Heart right ventricle (tissue), 16 donors: ENCODE measurements at regions not wholly inside any gene's neighbourhood (a gene's known extent, or its start where the extent isn't known, plus 50 kb on each side); places are given as distances from the start of the nearest gene placed in this dataset.

Experiments used
- ATAC-seq, 8 donors: fragments of 200-7000 bp; cut with Tn5 transposase; one replicate each; pipeline ENCODE4 v1.9.1; 2020; ENCODE audit warnings: mild to moderate bottlenecking in 8 of 8, moderate library complexity in 8 of 8, moderate number of reproducible peaks in 1 of 8
- DNase-seq, 2 donors: peaks; one replicate each; pipeline ENCODE4 v3.0.0-alpha.2; 2020
- H3K27ac ChIP-seq, 10 donors: fragments of 200-600 bp; sonication (generic) in 2 of 10; one replicate each; pipeline versions ENCODE4 v1.5.0 to v1.8.0; 2020 to 2022; ENCODE audit warnings: mild to moderate bottlenecking in 3 of 10
- H3K27me3 ChIP-seq, 7 donors: fragments of 200-600 bp; one replicate each; pipeline ENCODE4 v1.8.0; 2021 to 2022; ENCODE audit warnings: mild to moderate bottlenecking in 2 of 7
- H3K36me3 ChIP-seq, 9 donors: fragments of 200-600 bp; sonication (generic) in 1 of 9; one replicate each; pipeline versions ENCODE4 v1.5.0 to v1.8.0; 2020 to 2022; ENCODE audit warnings: mild to moderate bottlenecking in 2 of 9
- H3K4me1 ChIP-seq, 9 donors: fragments of 200-600 bp; sonication (generic) in 1 of 9; one replicate each; pipeline versions ENCODE4 v1.5.0 to v1.8.0; 2020 to 2022; ENCODE audit warnings: mild to moderate bottlenecking in 4 of 9
- H3K4me3 ChIP-seq, 10 donors: fragments of 200-600 bp; sonication (generic) in 2 of 10; one replicate each; pipeline versions ENCODE4 v1.5.0 to v1.8.0; 2020 to 2022; ENCODE audit warnings: mild to moderate bottlenecking in 7 of 10, moderate library complexity in 2 of 10
- H3K9me3 ChIP-seq, 11 donors: fragments of 200-600 bp in 10 of 11; sonication (generic) in 2 of 11; one replicate each; pipeline versions ENCODE4 v1.5.0 to v1.8.0; 2013 to 2022; ENCODE audit warnings: mild to moderate bottlenecking in 2 of 11, control low read depth in 1 of 11, moderate library complexity in 1 of 11
- CTCF ChIP-seq, 9 donors: fragments of 200-600 bp; sonication (generic) in 2 of 9; IDR thresholded peaks; one replicate each; pipeline versions ENCODE4 v1.5.0 to v1.8.0; 2021 to 2022; ENCODE audit warnings: antibody characterized with exemption in 9 of 9, mild to moderate bottlenecking in 5 of 9, moderate library complexity in 1 of 9
- WGBS, 2 donors: extraction: QIAGEN DNeasy Blood & Tissue Kit; methylation state at CpG; one replicate each; pipeline ENCODE4 v1.1.7; 2013; ENCODE audit warnings: inconsistent platforms in 1 of 2; 5-methylcytosine and 5-hydroxymethylcytosine counted together
- intact Hi-C, 10 donors: fragments of 100-400 bp; cut with DNase I; formaldehyde crosslinking; loops; one replicate each; pipeline versions ENCODE4 v1.11.1 to v1.14.2; 2022
- donor health status: Arrhythmogenic right ventricular cardiomyopathy.
- donor health status: ischemic (EF 13 %, LVEDD 7.1; RV severe dilation, severe dysfunction).
- donor health status: healthy with polysubstance abuse.
- donor health status: DM: no; HTN: yes; CAD: no.
- donor health status: DM: no; HTN: no; CAD: no.
- donor health status: ischemic (EF 25% LVEDD 6.9; RV normal size, moderate dysfunction).
- donor health status: ischemic (EF 25% LVEDD 5.7; RV mildly dilated, moderate dysfunction).
- donor health status: healthy.
- donor health status: DM: yes; HTN: yes; CAD: no.
- donor health status: Ischemic cardiomyopathy.
- donor health status: ischemic (EF 35%, LVEDD 5.7; RV mildly dilated, moderate dysfunction).
- donor health status: nonischemic (EF 11% LVEDD 7.7; RV severe dilation, severe dysfunction).
- donor health status: DM: yes; HTN: yes; CAD: no.
- donor health status: PGD.
- donor health status: ischemic (EF 29% LVEDD 5.4; RV normal size, mild dysfunction).
- donor health status: nonischemic (EF 23%, LVEDD 6.1; RV moderate dilation, normal function).

DNA sequence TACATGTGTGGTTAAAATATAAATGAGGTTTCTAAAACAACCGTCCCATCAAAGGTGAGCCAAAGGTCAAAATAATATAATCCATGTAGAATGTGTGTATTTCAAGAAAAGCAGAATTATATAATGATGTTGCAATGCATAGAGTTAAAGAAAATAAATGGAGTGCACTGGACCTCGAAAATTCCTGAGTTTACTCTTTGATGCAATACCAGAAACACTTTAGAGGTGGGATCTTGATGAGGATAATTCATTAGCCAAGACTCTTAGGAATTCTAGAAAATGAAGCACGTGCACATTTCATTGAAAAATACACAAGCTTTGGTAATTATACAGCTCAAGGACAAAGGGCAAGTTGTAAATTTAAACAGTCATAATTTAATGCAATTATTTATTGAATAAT lies 508.9 kb upstream of the ARGLU1 start:
- DNase-seq (no peak), ATAC-seq (no peak)
- Histone ChIP-seq H3K4me3 (no peak overlapping the region), H3K27me3 (no peaks in the 10 kb centered on the region), H3K9me3 (peaks cover 0 to 24% (median 0%) of the 10 kb centered on the region in 11 donors), H3K36me3 (no peaks in the 10 kb centered on the region), H3K4me1 (peaks cover 0 to 12% (median 0%) of the 10 kb centered on the region in 9 donors), H3K27ac (no peak overlapping the region)
- intact Hi-C loops = no loop called here
- WGBS, 2 donors = 85 to 86% methylated on average over 3 of the region's 3 CpGs
- TF ChIP-seq CTCF (IDR thresholded peaks at IDR 0.05) = no peak

DNA sequence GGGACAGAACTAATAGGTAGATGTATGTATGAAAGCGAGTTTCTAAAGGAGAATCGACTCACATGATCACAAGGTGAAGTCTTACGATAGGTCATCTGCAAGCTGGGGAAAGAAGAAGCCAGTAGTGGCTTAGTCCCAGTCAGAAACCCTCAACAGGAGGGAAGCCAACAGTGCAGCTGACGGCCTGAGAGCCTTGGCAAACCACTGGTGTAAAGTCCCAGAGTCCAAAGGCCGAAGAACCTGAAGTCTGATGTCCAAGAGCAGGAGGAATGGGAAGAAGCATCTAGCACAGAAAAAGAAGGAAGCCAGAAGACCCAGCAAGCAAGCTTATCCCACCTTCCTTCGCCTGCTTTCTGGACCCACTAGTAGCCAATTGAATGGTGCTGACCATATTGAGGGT lies 507.6 kb upstream of the ARGLU1 start:
- Histone ChIP-seq H3K4me1 (peaks cover 0 to 12% (median 0%) of the 10 kb centered on the region in 9 donors), H3K9me3 (peaks cover 0 to 24% (median 0%) of the 10 kb centered on the region in 11 donors), H3K27ac (no peak overlapping the region), H3K27me3 (no peaks in the 10 kb centered on the region), H3K4me3 (no peak overlapping the region), H3K36me3 (no peaks in the 10 kb centered on the region)
- intact Hi-C loops = no loop called here
- DNase-seq (no peak), ATAC-seq (no peak)
- TF ChIP-seq CTCF (IDR thresholded peaks at IDR 0.05) = no peak
- 93 to 95% methylated on average over 6 of the region's 6 CpGs for WGBS, 2 donors

DNA sequence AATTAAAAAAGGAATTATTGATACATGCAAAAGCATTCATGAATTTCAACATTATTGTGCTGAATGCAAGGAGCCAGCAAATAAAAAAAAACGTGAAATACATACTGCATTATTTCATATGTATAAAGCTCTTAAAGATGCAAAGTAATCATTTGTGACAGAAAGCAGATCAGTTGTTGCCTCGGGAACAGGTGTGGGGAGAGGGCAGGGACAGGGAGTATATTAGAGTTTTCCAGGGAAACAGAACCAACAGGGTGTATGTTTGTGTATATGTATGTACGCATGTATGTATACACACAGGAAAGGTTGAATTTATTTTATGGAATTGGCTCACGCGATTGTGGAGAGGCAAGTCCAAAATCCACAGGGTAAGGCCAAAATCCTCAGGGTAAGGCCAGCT lies 502.9 kb upstream of the ARGLU1 start:
- ATAC-seq = no peak
- H3K27ac ChIP-seq = no peak overlapping the region
- intact Hi-C loops = no loop called here

GRCh38 chr13:107069108-107069776 lies 501.3 kb upstream of the ARGLU1 start:
- Histone ChIP-seq H3K4me3 (no peak overlapping the region), H3K27me3 (no peaks in the 10 kb centered on the region), H3K4me1 (no peaks in the 10 kb centered on the region), H3K36me3 (no peaks in the 10 kb centered on the region), H3K27ac (no peak overlapping the region), H3K9me3 (peaks cover 0 to 8% (median 0%) of the 10 kb centered on the region in 11 donors)
- intact Hi-C loops = no loop called here
- no peak for DNase-seq
- ATAC-seq = no peak
- WGBS, 2 donors = 50 to 58% methylated on average over 4 of the region's 4 CpGs
- TF ChIP-seq CTCF (IDR thresholded peaks at IDR 0.05) = no peak

More for the DNA sequence above, 502.9 kb upstream of the ARGLU1 start:
- TF ChIP-seq CTCF (IDR thresholded peaks at IDR 0.05) = no peak
- peaks cover 0 to 20% (median 0%) of the 10 kb centered on the region in 11 donors for H3K9me3 ChIP-seq
- H3K27me3 ChIP-seq = no peaks in the 10 kb centered on the region
- no peaks in the 10 kb centered on the region for H3K36me3 ChIP-seq
- WGBS, 2 donors = 69 to 72% methylated on average over 5 of the region's 5 CpGs
- no peak overlapping the region for H3K4me3 ChIP-seq
- no peak for DNase-seq
- no peaks in the 10 kb centered on the region for H3K4me1 ChIP-seq
